NB4 (cell line): ENCODE measurements at regions not wholly inside any gene's neighbourhood (a gene's known extent, or its start where the extent isn't known, plus 50 kb on each side); places are given as distances from the start of the nearest gene placed in this dataset.

Experiments
- POLR2A ChIP-seq: IDR thresholded peaks from 2 replicates; pipeline ENCODE4 v1.6.1; 2011; ENCODE audit warnings: mild to moderate bottlenecking; ENCODE audit not compliant: insufficient read length; ENCODE audit errors: extremely low read depth
- TF ChIP-seq, protein P1 (sequence below): IDR thresholded peaks from one replicate; pipeline ENCODE4 v1.5.1; 2012; ENCODE audit warnings: low read depth, low read length

DNA sequence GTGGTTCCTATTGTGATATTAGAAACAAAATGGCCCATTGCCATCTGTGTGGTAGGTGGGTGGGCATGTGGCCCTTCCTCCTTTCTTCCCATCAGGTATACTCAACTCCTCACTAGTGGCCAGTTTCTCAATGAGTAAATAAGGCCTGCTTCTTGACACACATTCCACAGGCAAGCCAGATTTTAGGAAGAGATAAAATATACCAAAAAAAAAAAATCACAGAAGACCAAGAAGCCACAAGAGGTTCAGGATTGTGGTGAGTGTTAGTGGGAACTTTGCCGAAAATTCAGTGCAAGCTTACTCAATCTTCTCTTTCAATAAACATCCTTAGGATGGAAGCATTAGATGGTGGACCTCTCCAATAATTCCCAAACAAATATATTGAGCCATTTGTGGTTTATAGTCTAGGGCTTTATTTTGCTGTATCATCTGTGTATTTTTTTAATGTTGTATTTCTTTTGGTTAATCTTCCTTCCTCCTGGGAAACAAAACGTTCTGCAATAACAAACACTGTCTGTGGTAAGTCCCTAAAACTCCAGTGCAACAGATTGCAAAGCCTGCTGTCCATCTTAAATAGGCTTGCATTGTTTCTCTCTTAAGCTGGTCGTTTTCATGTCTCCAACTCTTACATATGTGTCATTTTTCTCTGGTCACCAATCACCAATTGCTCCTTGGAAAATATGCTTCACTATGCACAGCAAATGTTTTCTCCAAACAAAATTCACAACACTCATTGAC, 289.9 kb upstream of the KITLG start:
- TF ChIP-seq, protein P1, sequence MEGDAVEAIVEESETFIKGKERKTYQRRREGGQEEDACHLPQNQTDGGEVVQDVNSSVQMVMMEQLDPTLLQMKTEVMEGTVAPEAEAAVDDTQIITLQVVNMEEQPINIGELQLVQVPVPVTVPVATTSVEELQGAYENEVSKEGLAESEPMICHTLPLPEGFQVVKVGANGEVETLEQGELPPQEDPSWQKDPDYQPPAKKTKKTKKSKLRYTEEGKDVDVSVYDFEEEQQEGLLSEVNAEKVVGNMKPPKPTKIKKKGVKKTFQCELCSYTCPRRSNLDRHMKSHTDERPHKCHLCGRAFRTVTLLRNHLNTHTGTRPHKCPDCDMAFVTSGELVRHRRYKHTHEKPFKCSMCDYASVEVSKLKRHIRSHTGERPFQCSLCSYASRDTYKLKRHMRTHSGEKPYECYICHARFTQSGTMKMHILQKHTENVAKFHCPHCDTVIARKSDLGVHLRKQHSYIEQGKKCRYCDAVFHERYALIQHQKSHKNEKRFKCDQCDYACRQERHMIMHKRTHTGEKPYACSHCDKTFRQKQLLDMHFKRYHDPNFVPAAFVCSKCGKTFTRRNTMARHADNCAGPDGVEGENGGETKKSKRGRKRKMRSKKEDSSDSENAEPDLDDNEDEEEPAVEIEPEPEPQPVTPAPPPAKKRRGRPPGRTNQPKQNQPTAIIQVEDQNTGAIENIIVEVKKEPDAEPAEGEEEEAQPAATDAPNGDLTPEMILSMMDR, result no peak
- no peak for TF ChIP-seq POLR2A
